A549 (cell line): ENCODE measurements at regions not wholly inside any gene's neighbourhood (a gene's known extent, or its start where the extent isn't known, plus 50 kb on each side); places are given as distances from the start of the nearest gene placed in this dataset.

Experiments
- ATAC-seq, 2 experiments: fragments of 200-7000 bp in 1 of 2; fragments of >200 bp in 1 of 2; cut with Nextera tagmentation in 1 of 2; cut with Tn5 transposase in 1 of 2; 3 replicates each; pipeline versions ENCODE4 v1.8.0 to v1.9.1; 2018 to 2020; ENCODE audit warnings: mild to moderate bottlenecking in 1 of 2, moderate library complexity in 1 of 2
- CTCF ChIA-PET: fragments of 300-600 bp; sonication (Branson Sonifier 250); formaldehyde crosslinking; extraction: SDS; loops from one replicate; lab custom pipeline; 2021; ENCODE audit warnings: antibody characterized with exemption, inconsistent platforms; lab: Yijun Ruan, JAX
- POLR2A ChIA-PET: fragments of 350-600 bp; formaldehyde crosslinking; extraction: SDS; loops from one replicate; lab custom pipeline; 2021; ENCODE audit warnings: antibody characterized with exemption, inconsistent platforms; lab: Yijun Ruan, JAX
- DNase-seq, 2 experiments: peaks; one replicate each; pipeline versions ENCODE4 v3.0.0 to v3.0.0-alpha.2; 2011 to 2016; ENCODE audit warnings: low read depth in 1 of 2, low spot score in 1 of 2
- FAIRE-seq: peaks from 2 replicates; lab custom pipeline; 2011; peaks lifted over from hg19 to GRCh38; lab: Jason Lieb, UNC
- H3K27ac ChIP-seq, 2 experiments: fragments of >200 bp; sonication (Bioruptor Twin); formaldehyde crosslinking; 3 replicates each; pipeline ENCODE4 v1.5.1; 2016 to 2017
- H3K4me1 ChIP-seq: fragments of >200 bp; sonication (Bioruptor Twin); formaldehyde crosslinking; 3 replicates; pipeline ENCODE4 v1.6.1; 2016
- H3K4me2 ChIP-seq: fragments of >200 bp; sonication (Bioruptor Twin); formaldehyde crosslinking; 3 replicates; pipeline ENCODE4 v1.6.1; 2016
- H3K4me3 ChIP-seq: fragments of >200 bp; sonication (Bioruptor Twin); formaldehyde crosslinking; 3 replicates; pipeline ENCODE4 v1.5.1; 2016
- H3K9me3 ChIP-seq: fragments of >200 bp; sonication (Bioruptor Twin); formaldehyde crosslinking; 3 replicates; pipeline ENCODE4 v1.6.1; 2016
- CHD2 ChIP-seq: fragments of 150-350 bp; IDR thresholded peaks from 2 replicates; pipeline ENCODE4 v1.6.1; 2014; ENCODE audit warnings: low read length; ENCODE audit not compliant: partially characterized antibody
- CHD4 ChIP-seq: fragments of 200-600 bp; sonication (generic); IDR thresholded peaks from 2 replicates; pipeline ENCODE4 v1.6.1; 2016; ENCODE audit warnings: antibody characterized with exemption, mild to moderate bottlenecking, borderline replicate concordance
- CTCF ChIP-seq: fragments of >200 bp; sonication (Bioruptor Twin); formaldehyde crosslinking; IDR thresholded peaks from 3 replicates; pipeline ENCODE4 v1.5.1; 2016
- EHF ChIP-seq: fragments of 250-450 bp; sonication (Bioruptor Pico); IDR thresholded peaks from 2 replicates; pipeline ENCODE4 v1.5.0; 2020; ENCODE audit warnings: mild to moderate bottlenecking
- ESRRA ChIP-seq: fragments of 150-350 bp; IDR thresholded peaks from 2 replicates; pipeline ENCODE4 v1.6.1; 2014; ENCODE audit warnings: mild to moderate bottlenecking, low read length, borderline replicate concordance
- GATA3 ChIP-seq: IDR thresholded peaks from 2 replicates; pipeline ENCODE4 v1.6.1; 2012; ENCODE audit warnings: borderline replicate concordance
- HMGXB4 ChIP-seq: fragments of 250-450 bp; sonication (Bioruptor Pico); IDR thresholded peaks from 2 replicates; pipeline ENCODE4 v1.5.0; 2021; ENCODE audit warnings: mild to moderate bottlenecking, moderate library complexity, borderline replicate concordance
- HOXB13 ChIP-seq: fragments of 250-450 bp; sonication (Bioruptor Pico); IDR thresholded peaks from 2 replicates; pipeline ENCODE4 v1.5.0; 2020; ENCODE audit warnings: low read depth, mild to moderate bottlenecking, moderate library complexity
- MAFK ChIP-seq: fragments of 450-650 bp; IDR thresholded peaks from 2 replicates; pipeline ENCODE4 v1.6.1; 2014; ENCODE audit not compliant: partially characterized antibody
- MAX ChIP-seq: IDR thresholded peaks from 2 replicates; pipeline ENCODE4 v1.6.1; 2012
- POLR2A ChIP-seq: IDR thresholded peaks from 2 replicates; pipeline ENCODE4 v1.6.1; 2012; ENCODE audit warnings: mild to moderate bottlenecking, low read length
- RAD21 ChIP-seq, 2 experiments: fragments of >200 bp in 1 of 2; sonication (Bioruptor Twin) in 1 of 2; formaldehyde crosslinking in 1 of 2; IDR thresholded peaks in 1 of 2; conservative IDR thresholded peaks in 1 of 2; 2 replicates in 1 of 2; 3 replicates in 1 of 2; pipeline ENCODE4 v1.6.1; 2012 to 2018; ENCODE audit warnings: inconsistent platforms in 1 of 2
- RFX5 ChIP-seq: fragments of 450-650 bp; IDR thresholded peaks from 2 replicates; pipeline ENCODE4 v1.7.1; 2014; ENCODE audit warnings: antibody characterized with exemption, mild to moderate bottlenecking, moderate library complexity
- RNF2 ChIP-seq: fragments of 200-600 bp; sonication (generic); IDR thresholded peaks from 2 replicates; pipeline ENCODE4 v1.6.1; 2016; ENCODE audit warnings: low read depth, mild to moderate bottlenecking, antibody characterized with exemption, moderate library complexity, borderline replicate concordance
- SREBF2 ChIP-seq: fragments of 450-650 bp; IDR thresholded peaks from 2 replicates; pipeline ENCODE4 v1.6.1; 2014; ENCODE audit warnings: mild to moderate bottlenecking, moderate library complexity
- TP53 ChIP-seq: fragments of 250-450 bp; sonication (Bioruptor Pico); IDR thresholded peaks from 2 replicates; pipeline ENCODE4 v1.5.0; 2021; ENCODE audit warnings: mild to moderate bottlenecking, moderate library complexity
- ZNF302 ChIP-seq: fragments of 250-450 bp; sonication (Bioruptor Pico); IDR thresholded peaks from 2 replicates; pipeline ENCODE4 v1.9.0; 2021; ENCODE audit warnings: inconsistent platforms, mild to moderate bottlenecking, moderate library complexity
- WGBS: methylation state at CpG from one replicate; pipeline ENCODE4 v1.1.6; 2017; ENCODE audit errors: missing lambda C conversion rate; 5-methylcytosine and 5-hydroxymethylcytosine counted together
- TF ChIP-seq, protein P1 (sequence below): fragments of 250-450 bp; sonication (Bioruptor Pico); IDR thresholded peaks from 2 replicates; pipeline ENCODE4 v1.5.0; 2020; ENCODE audit warnings: low read depth, mild to moderate bottlenecking, moderate library complexity
- TF ChIP-seq, protein P2 (sequence below): fragments of 200-600 bp; sonication (generic); IDR thresholded peaks from 2 replicates; pipeline ENCODE4 v1.6.1; 2016; ENCODE audit warnings: antibody characterized with exemption, mild to moderate bottlenecking, moderate library complexity

- TF ChIP-seq CTCF = no peak
- TF ChIP-seq SREBF2 = no peak
- TF ChIP-seq, protein P1, sequence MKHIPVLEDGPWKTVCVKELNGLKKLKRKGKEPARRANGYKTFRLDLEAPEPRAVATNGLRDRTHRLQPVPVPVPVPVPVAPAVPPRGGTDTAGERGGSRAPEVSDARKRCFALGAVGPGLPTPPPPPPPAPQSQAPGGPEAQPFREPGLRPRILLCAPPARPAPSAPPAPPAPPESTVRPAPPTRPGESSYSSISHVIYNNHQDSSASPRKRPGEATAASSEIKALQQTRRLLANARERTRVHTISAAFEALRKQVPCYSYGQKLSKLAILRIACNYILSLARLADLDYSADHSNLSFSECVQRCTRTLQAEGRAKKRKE (CRISPR knock-in tag) = no peak
- no peak for TF ChIP-seq MAFK
- no peak for TF ChIP-seq RNF2
- no peak for TF ChIP-seq GATA3
- TF ChIP-seq, all 56 proteins: peak for 0
Observed at GRCh38 chr2:129912066-129912820, 67.2 kb upstream of the RAB6C start (continued).

GRCh38 chr2:129912871-129913694 lies 66.4 kb upstream of the RAB6C start:
- no peak for DNase-seq
- CTCF ChIA-PET = no interaction called here
- POLR2A ChIA-PET = no interaction called here
- no peak overlapping the region for H3K4me3 ChIP-seq
- no peak for FAIRE-seq
- ATAC-seq = no peak
- no peaks in the 10 kb centered on the region; the same call in 1 of the 3 replicates for H3K9me3 ChIP-seq
- H3K4me2 ChIP-seq = no peak overlapping the region
- TF ChIP-seq HOXB13 (CRISPR knock-in tag) (no peak), CHD2 (no peak), POLR2A (no peak), ZNF302 (CRISPR knock-in tag) (no peak), RFX5 (no peak), TP53 (CRISPR knock-in tag) (no peak), CTCF (no peak), HMGXB4 (CRISPR knock-in tag) (no peak), EHF (CRISPR knock-in tag) (no peak), CHD4 (no peak), ESRRA (no peak), MAX (no peak), RAD21 (conservative IDR thresholded peaks at IDR 0.05 in 1 of 2, IDR thresholded peaks at IDR 0.05 in 1 of 2) (no peak)
- TF ChIP-seq, protein P2, sequence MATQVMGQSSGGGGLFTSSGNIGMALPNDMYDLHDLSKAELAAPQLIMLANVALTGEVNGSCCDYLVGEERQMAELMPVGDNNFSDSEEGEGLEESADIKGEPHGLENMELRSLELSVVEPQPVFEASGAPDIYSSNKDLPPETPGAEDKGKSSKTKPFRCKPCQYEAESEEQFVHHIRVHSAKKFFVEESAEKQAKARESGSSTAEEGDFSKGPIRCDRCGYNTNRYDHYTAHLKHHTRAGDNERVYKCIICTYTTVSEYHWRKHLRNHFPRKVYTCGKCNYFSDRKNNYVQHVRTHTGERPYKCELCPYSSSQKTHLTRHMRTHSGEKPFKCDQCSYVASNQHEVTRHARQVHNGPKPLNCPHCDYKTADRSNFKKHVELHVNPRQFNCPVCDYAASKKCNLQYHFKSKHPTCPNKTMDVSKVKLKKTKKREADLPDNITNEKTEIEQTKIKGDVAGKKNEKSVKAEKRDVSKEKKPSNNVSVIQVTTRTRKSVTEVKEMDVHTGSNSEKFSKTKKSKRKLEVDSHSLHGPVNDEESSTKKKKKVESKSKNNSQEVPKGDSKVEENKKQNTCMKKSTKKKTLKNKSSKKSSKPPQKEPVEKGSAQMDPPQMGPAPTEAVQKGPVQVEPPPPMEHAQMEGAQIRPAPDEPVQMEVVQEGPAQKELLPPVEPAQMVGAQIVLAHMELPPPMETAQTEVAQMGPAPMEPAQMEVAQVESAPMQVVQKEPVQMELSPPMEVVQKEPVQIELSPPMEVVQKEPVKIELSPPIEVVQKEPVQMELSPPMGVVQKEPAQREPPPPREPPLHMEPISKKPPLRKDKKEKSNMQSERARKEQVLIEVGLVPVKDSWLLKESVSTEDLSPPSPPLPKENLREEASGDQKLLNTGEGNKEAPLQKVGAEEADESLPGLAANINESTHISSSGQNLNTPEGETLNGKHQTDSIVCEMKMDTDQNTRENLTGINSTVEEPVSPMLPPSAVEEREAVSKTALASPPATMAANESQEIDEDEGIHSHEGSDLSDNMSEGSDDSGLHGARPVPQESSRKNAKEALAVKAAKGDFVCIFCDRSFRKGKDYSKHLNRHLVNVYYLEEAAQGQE = no peak
- WGBS = 54% methylated on average over 14 of the region's 17 CpGs
- H3K27ac ChIP-seq = no peak overlapping the region
- H3K4me1 ChIP-seq = no peaks in the 10 kb centered on the region
